Colonic mucosa (tissue), 4 donors: ENCODE measurements at regions not wholly inside any gene's neighbourhood (a gene's known extent, or its start where the extent isn't known, plus 50 kb on each side); places are given as distances from the start of the nearest gene placed in this dataset.

Source experiments
- DNase-seq: peaks from one replicate; pipeline ENCODE4 v3.0.0-alpha.2; 2020
- H3K27ac ChIP-seq: fragments of 200-600 bp; one replicate; pipeline ENCODE4 v1.8.0; 2021
- H3K27me3 ChIP-seq: fragments of 200-600 bp; one replicate; pipeline ENCODE4 v1.8.0; 2021
- H3K36me3 ChIP-seq: fragments of 200-600 bp; one replicate; pipeline ENCODE4 v1.8.0; 2021
- H3K4me1 ChIP-seq: fragments of 200-600 bp; one replicate; pipeline ENCODE4 v1.8.0; 2021; ENCODE audit warnings: mild to moderate bottlenecking
- H3K4me3 ChIP-seq: fragments of 200-600 bp; one replicate; pipeline ENCODE4 v1.8.0; 2021
- H3K9ac ChIP-seq, 2 donors: one replicate each; pipeline ENCODE4 v1.7.0; 2013; ENCODE audit warnings: control low read depth in 2 of 2, low read depth in 2 of 2, low read length in 2 of 2
- H3K9me3 ChIP-seq: fragments of 200-600 bp; one replicate; pipeline ENCODE4 v1.8.0; 2021
- intact Hi-C: fragments of 100-400 bp; cut with DNase I; formaldehyde crosslinking; loops from one replicate; pipeline ENCODE4 v1.14.1; 2022
- TF ChIP-seq, protein P1 (sequence below): fragments of 200-600 bp; IDR thresholded peaks from one replicate; pipeline ENCODE4 v1.8.0; 2022; ENCODE audit warnings: antibody characterized with exemption, mild to moderate bottlenecking
- donor health status: healthy.
- donor health status: DM: no; HTN: no; CAD: no.
- donor health status: DM: no; HTN: no; CAD: no.

- TF ChIP-seq, protein P1, sequence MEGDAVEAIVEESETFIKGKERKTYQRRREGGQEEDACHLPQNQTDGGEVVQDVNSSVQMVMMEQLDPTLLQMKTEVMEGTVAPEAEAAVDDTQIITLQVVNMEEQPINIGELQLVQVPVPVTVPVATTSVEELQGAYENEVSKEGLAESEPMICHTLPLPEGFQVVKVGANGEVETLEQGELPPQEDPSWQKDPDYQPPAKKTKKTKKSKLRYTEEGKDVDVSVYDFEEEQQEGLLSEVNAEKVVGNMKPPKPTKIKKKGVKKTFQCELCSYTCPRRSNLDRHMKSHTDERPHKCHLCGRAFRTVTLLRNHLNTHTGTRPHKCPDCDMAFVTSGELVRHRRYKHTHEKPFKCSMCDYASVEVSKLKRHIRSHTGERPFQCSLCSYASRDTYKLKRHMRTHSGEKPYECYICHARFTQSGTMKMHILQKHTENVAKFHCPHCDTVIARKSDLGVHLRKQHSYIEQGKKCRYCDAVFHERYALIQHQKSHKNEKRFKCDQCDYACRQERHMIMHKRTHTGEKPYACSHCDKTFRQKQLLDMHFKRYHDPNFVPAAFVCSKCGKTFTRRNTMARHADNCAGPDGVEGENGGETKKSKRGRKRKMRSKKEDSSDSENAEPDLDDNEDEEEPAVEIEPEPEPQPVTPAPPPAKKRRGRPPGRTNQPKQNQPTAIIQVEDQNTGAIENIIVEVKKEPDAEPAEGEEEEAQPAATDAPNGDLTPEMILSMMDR: no peak
- Histone ChIP-seq H3K27ac (no peak overlapping the region), H3K27me3 (no peaks in the 10 kb centered on the region), H3K36me3 (no peaks in the 10 kb centered on the region), H3K9me3 (no peaks in the 10 kb centered on the region), H3K9ac (no peak overlapping the region), H3K4me3 (no peak overlapping the region), H3K4me1 (no peaks in the 10 kb centered on the region)
- intact Hi-C loops: no loop called here
- no peak for DNase-seq
These were observed 94.6 kb upstream of the PSMD7 start for GRCh38 chr16:74202009-74202408.

- intact Hi-C loops: no loop called here
- TF ChIP-seq, protein P1: no peak
- DNase-seq: no peak
These were observed 95.0 kb upstream of the PSMD7 start for GRCh38 chr16:74201576-74201975.

DNA sequence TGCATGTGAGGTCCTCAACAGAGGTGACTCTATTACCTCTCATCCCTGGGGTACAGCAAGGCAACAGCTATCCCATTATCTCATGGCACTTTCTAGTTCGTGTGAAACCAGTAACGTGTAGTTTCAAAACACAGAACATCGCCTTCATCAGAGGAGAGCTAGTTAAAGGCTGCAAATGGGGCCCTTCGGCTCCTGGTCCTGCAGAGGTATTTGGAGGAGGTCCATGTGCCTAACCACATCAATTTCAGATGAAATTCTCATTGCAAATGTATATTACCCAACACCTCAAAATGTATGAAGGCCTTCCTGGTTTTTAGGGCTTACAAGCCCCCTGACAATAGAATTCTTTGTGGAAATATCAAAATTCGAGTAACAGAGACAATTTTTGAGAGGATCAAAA lies 95.7 kb upstream of the PSMD7 start:
- no peak overlapping the region for H3K9ac ChIP-seq
- H3K9me3 ChIP-seq: no peaks in the 10 kb centered on the region
- H3K4me3 ChIP-seq: no peak overlapping the region
- intact Hi-C loops: no loop called here
- no peaks in the 10 kb centered on the region for H3K36me3 ChIP-seq
- H3K27me3 ChIP-seq: no peaks in the 10 kb centered on the region
- no peaks in the 10 kb centered on the region for H3K4me1 ChIP-seq
- no peak overlapping the region for H3K27ac ChIP-seq
- no peak for DNase-seq
- TF ChIP-seq, protein P1: no peak

More at GRCh38 chr16:74201576-74201975, 95.0 kb upstream of the PSMD7 start:
- no peaks in the 10 kb centered on the region for H3K4me1 ChIP-seq
- H3K27ac ChIP-seq: no peak overlapping the region
- H3K36me3 ChIP-seq: no peaks in the 10 kb centered on the region
- H3K4me3 ChIP-seq: no peak overlapping the region
- H3K27me3 ChIP-seq: no peaks in the 10 kb centered on the region
- H3K9ac ChIP-seq: no peak overlapping the region
- no peaks in the 10 kb centered on the region for H3K9me3 ChIP-seq

GRCh38 chr16:74199842-74200124 lies 96.8 kb upstream of the PSMD7 start:
- H3K27ac ChIP-seq: no peak overlapping the region
- no peaks in the 10 kb centered on the region for H3K4me1 ChIP-seq
- no peak overlapping the region for H3K9ac ChIP-seq
- no peak overlapping the region for H3K4me3 ChIP-seq
- no peak for DNase-seq
- no peaks in the 10 kb centered on the region for H3K36me3 ChIP-seq
- intact Hi-C loops: no loop called here
- H3K9me3 ChIP-seq: no peaks in the 10 kb centered on the region
- TF ChIP-seq, protein P1: no peak
- H3K27me3 ChIP-seq: no peaks in the 10 kb centered on the region

GRCh38 chr16:74199066-74199841 lies 97.4 kb upstream of the PSMD7 start:
- TF ChIP-seq, protein P1: no peak
- Histone ChIP-seq H3K36me3 (no peaks in the 10 kb centered on the region), H3K27me3 (no peaks in the 10 kb centered on the region), H3K9ac (no peak overlapping the region), H3K9me3 (no peaks in the 10 kb centered on the region), H3K4me3 (no peak overlapping the region), H3K27ac (no peak overlapping the region), H3K4me1 (no peaks in the 10 kb centered on the region)
- no peak for DNase-seq
- intact Hi-C loops: no loop called here
